Astrocyte of the cerebellum (primary cell): ENCODE measurements at regions not wholly inside any gene's neighbourhood (a gene's known extent, or its start where the extent isn't known, plus 50 kb on each side); places are given as distances from the start of the nearest gene placed in this dataset.

ENCODE experiments used
- DNase-seq: peaks from one replicate; pipeline ENCODE4 v3.0.0-alpha.2; 2011; ENCODE audit warnings: low read depth
- H3K4me3 ChIP-seq: 2 replicates; pipeline ENCODE4 v1.5.1; 2011; ENCODE audit warnings: mild to moderate bottlenecking, low read depth, low read length, moderate library complexity
- in situ Hi-C: cut with HindIII; loops from 2 replicates; pipeline ENCODE4 v1.10.0; 2017; ENCODE audit warnings: low sequenced_read_pairs
- TF ChIP-seq, protein P1 (sequence below): IDR thresholded peaks from 2 replicates; pipeline ENCODE4 v1.5.1; 2012; ENCODE audit warnings: low read length, low read depth, moderate library complexity, mild to moderate bottlenecking; ENCODE audit errors: missing control alignments

DNA sequence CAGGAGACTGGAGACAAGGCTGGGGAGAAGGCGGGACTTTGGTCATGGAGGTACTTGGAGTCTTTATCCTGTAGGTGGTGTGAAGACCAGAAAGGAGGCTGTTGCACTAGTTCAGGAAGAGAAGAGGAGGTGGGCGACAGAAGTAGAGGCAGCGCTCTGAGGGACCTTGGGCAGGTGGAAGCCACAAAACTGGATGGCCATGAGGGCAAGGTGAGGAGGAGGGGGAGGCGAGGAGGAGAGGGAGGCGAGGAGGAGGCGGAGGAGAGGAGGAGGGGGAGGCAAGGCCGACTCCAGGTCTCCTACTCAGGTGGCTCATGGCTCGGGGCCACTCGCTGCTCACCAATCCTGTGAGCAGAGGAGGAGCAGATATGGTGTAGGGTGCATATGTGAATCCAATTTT is 125.6 kb downstream of the RPLP1 start:
- in situ Hi-C loops, result no loop called here
- TF ChIP-seq, protein P1, sequence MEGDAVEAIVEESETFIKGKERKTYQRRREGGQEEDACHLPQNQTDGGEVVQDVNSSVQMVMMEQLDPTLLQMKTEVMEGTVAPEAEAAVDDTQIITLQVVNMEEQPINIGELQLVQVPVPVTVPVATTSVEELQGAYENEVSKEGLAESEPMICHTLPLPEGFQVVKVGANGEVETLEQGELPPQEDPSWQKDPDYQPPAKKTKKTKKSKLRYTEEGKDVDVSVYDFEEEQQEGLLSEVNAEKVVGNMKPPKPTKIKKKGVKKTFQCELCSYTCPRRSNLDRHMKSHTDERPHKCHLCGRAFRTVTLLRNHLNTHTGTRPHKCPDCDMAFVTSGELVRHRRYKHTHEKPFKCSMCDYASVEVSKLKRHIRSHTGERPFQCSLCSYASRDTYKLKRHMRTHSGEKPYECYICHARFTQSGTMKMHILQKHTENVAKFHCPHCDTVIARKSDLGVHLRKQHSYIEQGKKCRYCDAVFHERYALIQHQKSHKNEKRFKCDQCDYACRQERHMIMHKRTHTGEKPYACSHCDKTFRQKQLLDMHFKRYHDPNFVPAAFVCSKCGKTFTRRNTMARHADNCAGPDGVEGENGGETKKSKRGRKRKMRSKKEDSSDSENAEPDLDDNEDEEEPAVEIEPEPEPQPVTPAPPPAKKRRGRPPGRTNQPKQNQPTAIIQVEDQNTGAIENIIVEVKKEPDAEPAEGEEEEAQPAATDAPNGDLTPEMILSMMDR, result no peak
- DNase-seq, result no peak
- H3K4me3 ChIP-seq, result no peak overlapping the region

DNA sequence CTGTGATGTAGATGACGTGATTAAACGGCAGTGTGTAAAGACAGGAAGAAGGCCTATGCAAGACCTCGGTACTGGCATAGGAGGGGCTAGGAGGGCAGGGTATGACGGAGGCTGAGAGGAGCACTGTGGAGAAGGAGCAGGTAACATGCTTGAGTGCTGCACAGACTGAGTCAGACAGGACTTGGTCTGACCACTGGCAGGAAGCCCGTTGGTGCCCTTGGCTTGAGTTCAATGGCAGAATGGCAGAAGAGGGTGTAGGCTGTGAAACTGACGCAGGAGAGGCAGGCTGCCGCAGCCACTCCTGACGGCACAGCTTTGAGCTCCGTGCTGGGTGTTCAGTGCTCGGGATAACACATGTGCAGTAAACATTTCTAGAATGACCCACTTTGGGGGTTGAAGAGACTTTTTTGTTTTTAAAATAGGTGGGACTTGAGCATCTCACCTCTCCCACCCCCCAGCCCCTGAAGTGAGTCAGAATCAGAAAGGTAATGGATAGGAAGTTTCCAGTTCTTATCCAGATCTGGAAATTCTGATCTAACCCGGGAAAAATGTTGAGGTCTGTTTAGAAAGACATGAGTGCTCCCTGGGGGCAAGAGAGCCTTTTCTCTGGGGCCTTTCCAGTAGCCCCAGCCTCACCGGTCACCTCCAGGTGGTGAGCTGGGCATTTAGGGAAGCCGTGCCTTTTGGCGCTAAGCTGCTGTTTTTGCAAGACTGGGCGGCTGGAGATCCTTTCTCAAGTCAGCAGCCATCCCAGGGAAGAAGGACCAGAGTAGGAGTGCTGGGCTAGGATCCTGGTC is 126.4 kb downstream of the RPLP1 start:
- no peak for DNase-seq
- in situ Hi-C loops, result no loop called here
- TF ChIP-seq, protein P1, result no peak

DNA sequence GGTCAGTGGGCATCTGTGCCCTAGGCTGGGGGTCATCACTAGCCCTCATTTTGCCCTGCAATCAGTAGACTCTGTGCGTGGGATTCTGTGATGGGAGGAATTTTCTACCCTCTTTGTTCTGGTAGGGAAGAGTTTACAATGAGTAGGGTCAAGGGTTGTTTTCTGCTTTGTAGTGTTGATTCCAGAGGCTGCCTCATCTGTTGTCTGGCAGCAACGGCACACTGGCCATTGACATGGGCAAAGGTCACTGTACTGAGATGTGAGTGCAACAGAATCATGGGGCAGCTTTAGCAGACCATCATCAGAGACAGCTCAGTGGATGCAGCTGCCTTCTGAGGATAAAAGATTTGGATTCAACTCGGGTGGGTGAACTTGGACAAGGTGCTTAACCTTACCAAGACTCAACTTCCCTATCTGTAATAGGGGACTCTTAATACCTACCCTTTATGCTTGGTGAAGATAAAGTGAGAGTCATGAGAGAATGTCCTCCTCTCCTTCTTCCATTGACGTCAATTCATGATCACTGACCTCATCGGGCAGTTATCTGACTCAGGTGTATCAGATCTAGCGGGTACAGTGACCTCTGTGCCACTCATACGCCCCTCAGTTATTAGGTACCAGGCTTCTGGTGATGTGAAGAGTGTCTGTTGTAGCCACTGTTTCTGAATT is 127.5 kb downstream of the RPLP1 start:
- in situ Hi-C loops, result no loop called here
- DNase-seq, result no peak
- no peak overlapping the region for H3K4me3 ChIP-seq
- TF ChIP-seq, protein P1, result no peak

More for the DNA sequence above, 126.4 kb downstream of the RPLP1 start:
- no peak overlapping the region for H3K4me3 ChIP-seq

DNA sequence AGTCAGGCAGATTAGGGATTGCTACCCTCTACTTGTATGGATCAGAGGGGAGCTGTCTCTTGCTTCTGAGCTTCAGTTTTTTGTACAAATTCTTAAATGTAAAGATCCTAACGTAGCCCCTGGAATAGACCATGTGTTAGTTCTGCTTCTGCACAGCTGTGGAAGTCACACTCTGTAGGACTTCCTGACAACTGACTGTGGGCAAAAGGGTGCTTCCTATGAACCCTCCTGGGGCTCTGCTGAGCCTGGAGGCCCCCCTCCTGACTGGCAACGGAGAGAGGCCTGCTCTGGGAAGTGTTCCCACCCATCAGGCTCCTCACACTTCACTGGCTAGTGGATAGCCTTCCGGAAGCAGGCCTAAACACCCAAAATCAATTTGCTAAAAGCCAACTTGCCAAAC is 131.0 kb downstream of the RPLP1 start:
- in situ Hi-C loops, result no loop called here
- TF ChIP-seq, protein P1, result no peak
- no peak overlapping the region for H3K4me3 ChIP-seq
- no peak for DNase-seq

DNA sequence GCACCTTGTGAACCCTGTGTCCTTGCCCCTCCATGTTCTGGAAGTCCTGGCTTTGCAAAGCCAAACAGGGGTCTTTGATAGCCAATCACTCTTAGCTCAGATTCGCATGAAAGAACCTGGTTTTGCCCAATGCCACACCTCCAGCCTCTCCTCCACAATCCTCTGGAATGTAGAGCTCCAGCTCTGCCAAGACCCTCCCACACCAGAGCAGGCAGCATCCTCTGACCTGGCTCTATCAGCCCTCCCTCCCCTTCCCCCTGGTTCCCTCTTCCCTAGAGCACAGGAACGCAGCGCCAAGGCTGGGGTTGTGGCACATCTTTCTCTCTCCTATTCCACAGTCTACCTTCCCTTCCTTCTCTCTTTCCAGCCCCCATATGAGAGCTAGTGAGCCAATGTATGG is 133.3 kb downstream of the RPLP1 start:
- TF ChIP-seq, protein P1, result no peak
- H3K4me3 ChIP-seq, result no peak overlapping the region
- in situ Hi-C loops, result no loop called here
- no peak for DNase-seq

DNA sequence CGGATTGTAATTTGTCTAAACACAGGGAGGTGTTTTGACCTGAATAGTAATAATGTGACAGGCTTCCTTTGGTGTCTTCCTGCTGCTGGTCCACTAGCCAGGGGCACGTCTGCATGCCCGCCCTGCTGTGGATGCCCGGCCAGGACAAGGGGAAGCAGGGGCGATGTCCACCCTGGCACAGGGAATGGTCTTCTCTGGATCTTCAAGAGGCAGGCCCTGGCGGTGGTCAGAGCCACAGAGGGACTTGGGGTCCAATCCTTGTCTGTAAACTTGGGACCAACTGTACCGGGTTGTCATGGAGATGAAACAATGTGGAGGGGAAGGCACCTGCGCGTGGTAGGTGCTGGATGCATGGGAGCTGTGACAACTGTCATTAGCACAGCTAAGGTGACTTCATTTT is 134.1 kb downstream of the RPLP1 start:
- in situ Hi-C loops, result no loop called here
- no peak for DNase-seq
- TF ChIP-seq, protein P1, result no peak
- no peak overlapping the region for H3K4me3 ChIP-seq
